Ovary (tissue), 7 donors: ENCODE measurements at regions not wholly inside any gene's neighbourhood (a gene's known extent, or its start where the extent isn't known, plus 50 kb on each side); places are given as distances from the start of the nearest gene placed in this dataset.
"Not testable (repeated sequence)": the region's sequence is repeated elsewhere in the genome, so short reads cannot be mapped to it uniquely, and the experiment has no call there.

ENCODE experiments used
- DNase-seq, 5 donors: peaks; one replicate each; pipeline ENCODE4 v3.0.0-alpha.2; 2019 to 2020
- H3K27ac ChIP-seq, 2 donors: fragments of 200-600 bp; one replicate each; pipeline versions ENCODE4 v1.5.1 to v1.8.0; 2019 to 2022
- H3K27me3 ChIP-seq: fragments of 200-600 bp; one replicate; pipeline ENCODE4 v1.8.0; 2022
- H3K36me3 ChIP-seq: fragments of 200-600 bp; sonication (generic); one replicate; pipeline ENCODE4 v1.5.1; 2019
- H3K4me1 ChIP-seq: one replicate; pipeline ENCODE4 v1.8.1; 2013; ENCODE audit warnings: mild to moderate bottlenecking, moderate library complexity; ENCODE audit not compliant: insufficient read depth
- H3K4me3 ChIP-seq: fragments of 200-600 bp; sonication (generic); one replicate; pipeline ENCODE4 v1.5.1; 2017
- H3K9me3 ChIP-seq, 2 donors: fragments of 200-600 bp in 1 of 2; sonication (generic) in 1 of 2; one replicate each; pipeline versions ENCODE4 v1.5.1 to v1.8.1; 2013 to 2019; ENCODE audit warnings: mild to moderate bottlenecking in 1 of 2, moderate library complexity in 1 of 2
- EP300 ChIP-seq: sonication (generic); formaldehyde crosslinking; IDR thresholded peaks from one replicate; pipeline ENCODE4 v1.6.1; 2017; ENCODE audit warnings: antibody characterized with exemption
- POLR2A ChIP-seq: fragments of 450-650 bp; IDR thresholded peaks from one replicate; pipeline ENCODE4 v1.6.1; 2017; ENCODE audit warnings: antibody characterized with exemption, mild to moderate bottlenecking, moderate library complexity
- WGBS, 3 donors: extraction: QIAGEN DNeasy Blood & Tissue Kit in 1 of 3; methylation state at CpG; one replicate each; pipeline versions ENCODE4 v1.1.5 to v1.1.7; 2013 to 2017; 5-methylcytosine and 5-hydroxymethylcytosine counted together
- intact Hi-C, 4 donors: fragments of 100-400 bp; cut with DNase I; formaldehyde crosslinking; loops; one replicate each; pipeline versions ENCODE4 v1.11.0 to v1.15.1; 2022 to 2023
- TF ChIP-seq, protein P1 (sequence below), 3 donors: fragments of 450-650 bp in 2 of 3; fragments of 200-600 bp in 1 of 3; IDR thresholded peaks; one replicate each; pipeline versions ENCODE4 v1.5.1 to v1.8.0; 2016 to 2022; ENCODE audit warnings: antibody characterized with exemption in 3 of 3, mild to moderate bottlenecking in 1 of 3
- donor health status: DM: no; HTN: no; CAD: no; lungs with moderate emphysema.
- donor health status: DM: no; HTN: no; CAD: no.
- donor health status: Bipolar disorder and iron deficiency.
- donor health status: DM: no; HTN: no; CAD: no.
- donor health status: DM: yes; HTN: yes; CAD: no.

DNA sequence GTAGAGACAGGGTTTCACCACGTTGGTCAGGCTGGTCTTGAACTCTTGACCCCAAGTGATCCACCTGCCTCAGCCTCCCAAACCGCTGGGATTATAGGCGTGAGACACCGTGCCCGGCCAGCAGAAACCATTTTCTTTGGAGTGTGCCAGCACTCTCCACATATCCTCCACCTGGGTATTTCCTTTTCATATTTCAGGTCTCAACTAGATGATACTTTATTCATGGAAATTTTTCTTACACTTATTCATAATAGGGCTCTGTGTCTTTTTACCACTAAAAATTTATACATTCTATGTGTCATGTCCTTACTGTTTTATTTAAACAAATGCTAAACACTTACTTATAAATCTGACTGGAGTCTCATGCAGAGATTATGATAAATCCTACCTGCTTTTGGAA lies 305.9 kb downstream of the PCDH20 start:
- Histone ChIP-seq H3K27me3 (no peaks in the 10 kb centered on the region), H3K4me1 (no peaks in the 10 kb centered on the region), H3K9me3 (no peaks in the 10 kb centered on the region), H3K4me3 (no peak overlapping the region), H3K27ac (no peak overlapping the region), H3K36me3 (no peaks in the 10 kb centered on the region)
- 80 to 88% (median 83%) methylated on average over 5 of the region's 5 CpGs for WGBS, 3 donors
- no peak for DNase-seq
- intact Hi-C loops = no loop called here
- TF ChIP-seq POLR2A (no peak), EP300 (no peak)
- TF ChIP-seq, protein P1, sequence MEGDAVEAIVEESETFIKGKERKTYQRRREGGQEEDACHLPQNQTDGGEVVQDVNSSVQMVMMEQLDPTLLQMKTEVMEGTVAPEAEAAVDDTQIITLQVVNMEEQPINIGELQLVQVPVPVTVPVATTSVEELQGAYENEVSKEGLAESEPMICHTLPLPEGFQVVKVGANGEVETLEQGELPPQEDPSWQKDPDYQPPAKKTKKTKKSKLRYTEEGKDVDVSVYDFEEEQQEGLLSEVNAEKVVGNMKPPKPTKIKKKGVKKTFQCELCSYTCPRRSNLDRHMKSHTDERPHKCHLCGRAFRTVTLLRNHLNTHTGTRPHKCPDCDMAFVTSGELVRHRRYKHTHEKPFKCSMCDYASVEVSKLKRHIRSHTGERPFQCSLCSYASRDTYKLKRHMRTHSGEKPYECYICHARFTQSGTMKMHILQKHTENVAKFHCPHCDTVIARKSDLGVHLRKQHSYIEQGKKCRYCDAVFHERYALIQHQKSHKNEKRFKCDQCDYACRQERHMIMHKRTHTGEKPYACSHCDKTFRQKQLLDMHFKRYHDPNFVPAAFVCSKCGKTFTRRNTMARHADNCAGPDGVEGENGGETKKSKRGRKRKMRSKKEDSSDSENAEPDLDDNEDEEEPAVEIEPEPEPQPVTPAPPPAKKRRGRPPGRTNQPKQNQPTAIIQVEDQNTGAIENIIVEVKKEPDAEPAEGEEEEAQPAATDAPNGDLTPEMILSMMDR (IDR thresholded peaks at IDR 0.05) = no peak

DNA sequence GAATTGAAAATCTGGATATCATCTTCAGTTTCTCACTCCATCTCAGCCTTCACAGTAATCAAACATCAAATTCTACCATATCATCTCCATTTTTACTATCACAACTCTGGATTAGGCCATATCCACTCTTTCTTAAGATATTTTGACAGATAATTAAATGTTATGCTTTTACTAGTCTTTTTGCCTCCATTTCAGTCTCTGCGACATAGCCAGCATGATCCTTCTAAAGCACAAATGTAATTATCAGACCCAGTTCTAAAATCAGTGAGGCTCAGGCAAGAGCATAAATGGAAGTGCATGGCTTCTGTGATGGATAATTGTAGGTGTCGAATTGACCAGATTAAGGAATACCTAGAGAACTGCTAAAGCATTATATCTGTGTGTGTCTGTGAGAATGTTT lies 307.7 kb downstream of the PCDH20 start:
- no peak overlapping the region for H3K4me3 ChIP-seq
- DNase-seq = no peak
- TF ChIP-seq POLR2A = no peak
- no peaks in the 10 kb centered on the region for H3K36me3 ChIP-seq
- WGBS, 3 donors = 82 to 93% (median 86%) methylated on average over 2 of the region's 2 CpGs
- no peaks in the 10 kb centered on the region for H3K27me3 ChIP-seq
- no peaks in the 10 kb centered on the region for H3K4me1 ChIP-seq
- H3K27ac ChIP-seq = no peak overlapping the region
- no peaks in the 10 kb centered on the region for H3K9me3 ChIP-seq
- intact Hi-C loops = no loop called here

DNA sequence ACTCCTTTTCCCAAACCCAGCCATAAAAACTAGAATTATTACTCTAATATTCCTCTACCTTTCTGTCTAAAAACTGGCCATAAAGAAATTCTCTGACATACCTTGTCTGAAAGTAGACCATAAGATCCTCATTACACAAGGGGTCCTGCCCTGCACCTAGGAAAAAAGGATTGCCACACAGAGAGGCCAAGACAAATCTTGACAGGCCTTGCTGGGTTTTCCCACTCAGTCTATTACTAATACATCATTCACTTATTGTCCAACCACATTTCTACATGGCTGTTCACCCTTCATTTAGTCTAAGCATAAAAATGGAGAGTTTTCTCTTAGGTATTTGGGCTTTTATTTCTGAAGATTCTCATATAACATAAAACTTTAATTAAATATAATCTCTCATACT lies 319.8 kb downstream of the PCDH20 start:
- intact Hi-C loops = no loop called here
- Histone ChIP-seq H3K4me3 (no peak overlapping the region), H3K27ac (no peak overlapping the region), H3K36me3 (no peaks in the 10 kb centered on the region), H3K27me3 (no peaks in the 10 kb centered on the region), H3K9me3 (no peaks in the 10 kb centered on the region), H3K4me1 (no peaks in the 10 kb centered on the region)
- TF ChIP-seq, protein P1 (IDR thresholded peaks at IDR 0.05) = no peak
- TF ChIP-seq POLR2A = no peak
- no peak for TF ChIP-seq EP300
- DNase-seq = no peak

DNA sequence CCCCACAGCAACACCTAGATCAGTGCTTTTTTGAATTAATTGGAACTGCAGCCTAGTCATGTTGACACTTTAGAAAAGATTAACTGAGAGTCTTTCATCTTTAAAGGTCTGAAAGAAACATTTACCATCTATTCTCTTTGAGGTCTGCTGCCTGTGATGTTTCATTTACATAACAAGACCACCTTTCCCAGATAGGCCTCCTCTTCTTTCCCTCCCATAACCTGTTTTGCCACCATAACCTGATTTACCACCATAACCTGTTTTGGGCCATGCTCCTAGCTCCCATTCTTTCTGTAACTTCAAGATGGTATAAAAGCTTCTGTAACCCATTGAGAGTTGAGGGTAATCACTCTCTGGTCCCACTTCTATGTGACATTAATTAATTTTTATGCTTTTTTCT lies 320.8 kb downstream of the PCDH20 start:
- Histone ChIP-seq H3K27me3 (no peaks in the 10 kb centered on the region), H3K4me1 (no peaks in the 10 kb centered on the region), H3K9me3 (no peaks in the 10 kb centered on the region), H3K4me3 (no peak overlapping the region), H3K36me3 (no peaks in the 10 kb centered on the region), H3K27ac (no peak overlapping the region)
- TF ChIP-seq POLR2A (no peak), EP300 (no peak)
- TF ChIP-seq, protein P1 (IDR thresholded peaks at IDR 0.05) = no peak
- intact Hi-C loops = no loop called here
- no peak for DNase-seq

- intact Hi-C loops, H3K4me1 ChIP-seq: not testable (repeated sequence)
Observed at GRCh38 chr13:61089894-61090293, 325.8 kb downstream of the PCDH20 start.

DNA sequence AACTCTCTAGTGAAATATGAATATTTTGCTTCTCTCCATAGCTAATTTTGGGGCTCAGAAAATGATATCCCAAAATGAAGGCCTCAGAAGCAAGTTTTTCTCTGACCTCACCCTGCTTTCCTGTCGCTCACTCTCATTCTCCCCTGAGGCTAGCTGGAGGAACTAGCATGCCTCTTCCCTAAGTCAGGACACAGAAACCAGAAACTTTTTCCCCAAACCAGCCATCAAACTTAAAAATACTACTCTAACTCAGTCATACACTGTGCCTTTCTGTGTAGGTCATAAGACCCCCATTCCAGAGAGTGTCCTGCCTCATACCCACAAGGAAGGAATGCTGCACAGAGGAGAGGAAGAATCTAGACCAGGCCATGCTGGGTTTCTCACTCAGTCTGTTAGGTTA lies 329.6 kb downstream of the PCDH20 start:
- Histone ChIP-seq H3K36me3 (no peaks in the 10 kb centered on the region), H3K9me3 (no peaks in the 10 kb centered on the region), H3K4me1 (no peaks in the 10 kb centered on the region), H3K4me3 (no peak overlapping the region), H3K27ac (no peak overlapping the region), H3K27me3 (no peaks in the 10 kb centered on the region)
- TF ChIP-seq POLR2A (no peak), EP300 (no peak)
- TF ChIP-seq, protein P1 (IDR thresholded peaks at IDR 0.05) = no peak
- WGBS, 3 donors = 85 to 95% (median 91%) methylated on average over 1 of the region's 1 CpG
- intact Hi-C loops = no loop called here
- no peak for DNase-seq

More at GRCh38 chr13:61089894-61090293, 325.8 kb downstream of the PCDH20 start:
- H3K27me3 ChIP-seq, H3K4me3 ChIP-seq, H3K27ac ChIP-seq, DNase-seq, H3K9me3 ChIP-seq, H3K36me3 ChIP-seq: not testable (repeated sequence)
- 53 to 58% (median 57%) methylated on average over 8 of the region's 8 CpGs for WGBS, 3 donors
